EH (cell line): ENCODE measurements at regions not wholly inside any gene's neighbourhood (a gene's known extent, or its start where the extent isn't known, plus 50 kb on each side); places are given as distances from the start of the nearest gene placed in this dataset.

Source experiments
- DNase-seq: peaks from one replicate; pipeline ENCODE4 v3.0.0-alpha.2; 2015; ENCODE audit warnings: low read depth

- DNase-seq: no peak
Measured at GRCh38 chr1:29585656-29586055, 349.3 kb downstream of the PTPRU start.

GRCh38 chr1:29585201-29585600 lies 348.9 kb downstream of the PTPRU start:
- DNase-seq: no peak

GRCh38 chr1:29584776-29585175 lies 348.5 kb downstream of the PTPRU start:
- no peak for DNase-seq

- DNase-seq: no peak
Measured at GRCh38 chr1:29584362-29584761, 348.0 kb downstream of the PTPRU start.

- no peak for DNase-seq
Measured at GRCh38 chr1:29583727-29584126, 347.4 kb downstream of the PTPRU start.

GRCh38 chr1:29581256-29581655 lies 344.9 kb downstream of the PTPRU start:
- no peak for DNase-seq

GRCh38 chr1:29579821-29580425 lies 343.6 kb downstream of the PTPRU start:
- DNase-seq: peak; percentile 46

- no peak for DNase-seq
Measured at GRCh38 chr1:29577512-29577911, 341.2 kb downstream of the PTPRU start.

- DNase-seq: no peak
Measured at GRCh38 chr1:29576510-29576909, 340.2 kb downstream of the PTPRU start.

GRCh38 chr1:29575826-29576225 lies 339.5 kb downstream of the PTPRU start:
- DNase-seq: no peak

GRCh38 chr1:29575277-29575676 lies 339.0 kb downstream of the PTPRU start:
- DNase-seq: no peak

GRCh38 chr1:29574871-29575270 lies 338.5 kb downstream of the PTPRU start:
- DNase-seq: no peak

GRCh38 chr1:29569971-29570634 lies 333.8 kb downstream of the PTPRU start:
- peak; percentile 63 for DNase-seq

GRCh38 chr1:29567257-29567656 lies 330.9 kb downstream of the PTPRU start:
- no peak for DNase-seq

GRCh38 chr1:29565490-29565889 lies 329.2 kb downstream of the PTPRU start:
- no peak for DNase-seq

GRCh38 chr1:29563571-29563970 lies 327.2 kb downstream of the PTPRU start:
- DNase-seq: no peak

GRCh38 chr1:29563092-29563491 lies 326.8 kb downstream of the PTPRU start:
- DNase-seq: no peak

- DNase-seq: no peak
Measured at GRCh38 chr1:29559056-29559455, 322.7 kb downstream of the PTPRU start.

GRCh38 chr1:29557701-29558600 lies 321.6 kb downstream of the PTPRU start:
- DNase-seq: no peak

- DNase-seq: no peak
Measured at GRCh38 chr1:29557066-29557465, 320.7 kb downstream of the PTPRU start.

GRCh38 chr1:29556657-29557056 lies 320.3 kb downstream of the PTPRU start:
- no peak for DNase-seq

GRCh38 chr1:29555043-29555620 lies 318.8 kb downstream of the PTPRU start:
- DNase-seq: no peak
